Hepatocyte (in vitro differentiated cells): ENCODE measurements at regions not wholly inside any gene's neighbourhood (a gene's known extent, or its start where the extent isn't known, plus 50 kb on each side); places are given as distances from the start of the nearest gene placed in this dataset.

Experiments
- EZH2 ChIP-seq: fragments of 200-600 bp; sonication (generic); IDR thresholded peaks from 2 replicates; pipeline ENCODE4 v1.6.1; 2016; ENCODE audit warnings: antibody characterized with exemption, mild to moderate bottlenecking, borderline replicate concordance
- EZH2phosphoT487 ChIP-seq: fragments of 200-600 bp; sonication (generic); IDR thresholded peaks from one replicate; pipeline ENCODE4 v1.6.1; 2018; ENCODE audit warnings: antibody characterized with exemption, mild to moderate bottlenecking, low read depth, moderate library complexity; ENCODE audit not compliant: unreplicated experiment, severe bottlenecking
- TF ChIP-seq, protein P1 (sequence below): fragments of 200-600 bp; sonication (generic); IDR thresholded peaks from 2 replicates; pipeline ENCODE4 v1.5.1; 2016; ENCODE audit warnings: antibody characterized with exemption, mild to moderate bottlenecking; ENCODE audit not compliant: poor library complexity

DNA sequence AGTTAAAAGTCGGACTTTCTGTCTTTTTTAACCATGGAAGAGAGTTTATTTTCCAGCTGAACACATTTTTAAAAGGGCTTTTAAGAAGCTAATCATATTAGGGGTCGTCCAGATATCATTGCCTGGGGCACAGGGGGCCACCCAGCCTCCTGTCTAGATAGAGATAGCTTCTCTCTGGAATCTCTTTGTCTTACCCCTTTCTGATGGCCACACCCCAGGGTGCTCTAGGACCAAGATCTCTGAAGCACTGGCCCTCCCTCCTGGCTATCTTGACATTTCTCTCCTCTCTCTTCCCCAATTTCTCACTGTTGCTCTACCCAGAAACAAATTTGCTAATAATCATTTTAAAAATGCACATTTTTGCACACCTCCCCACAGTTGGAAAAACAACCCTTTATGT is 204.4 kb downstream of the NXNL2 start:
- TF ChIP-seq EZH2 (no peak), EZH2phosphoT487 (no peak)
- TF ChIP-seq, protein P1, sequence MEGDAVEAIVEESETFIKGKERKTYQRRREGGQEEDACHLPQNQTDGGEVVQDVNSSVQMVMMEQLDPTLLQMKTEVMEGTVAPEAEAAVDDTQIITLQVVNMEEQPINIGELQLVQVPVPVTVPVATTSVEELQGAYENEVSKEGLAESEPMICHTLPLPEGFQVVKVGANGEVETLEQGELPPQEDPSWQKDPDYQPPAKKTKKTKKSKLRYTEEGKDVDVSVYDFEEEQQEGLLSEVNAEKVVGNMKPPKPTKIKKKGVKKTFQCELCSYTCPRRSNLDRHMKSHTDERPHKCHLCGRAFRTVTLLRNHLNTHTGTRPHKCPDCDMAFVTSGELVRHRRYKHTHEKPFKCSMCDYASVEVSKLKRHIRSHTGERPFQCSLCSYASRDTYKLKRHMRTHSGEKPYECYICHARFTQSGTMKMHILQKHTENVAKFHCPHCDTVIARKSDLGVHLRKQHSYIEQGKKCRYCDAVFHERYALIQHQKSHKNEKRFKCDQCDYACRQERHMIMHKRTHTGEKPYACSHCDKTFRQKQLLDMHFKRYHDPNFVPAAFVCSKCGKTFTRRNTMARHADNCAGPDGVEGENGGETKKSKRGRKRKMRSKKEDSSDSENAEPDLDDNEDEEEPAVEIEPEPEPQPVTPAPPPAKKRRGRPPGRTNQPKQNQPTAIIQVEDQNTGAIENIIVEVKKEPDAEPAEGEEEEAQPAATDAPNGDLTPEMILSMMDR: no peak
